ENCODE measurements at regions not wholly inside any gene's neighbourhood (a gene's known extent, or its start where the extent isn't known, plus 50 kb on each side); places are given as distances from the start of the nearest gene placed in this dataset.

GRCh38 chr1:115452600-115453329 lies 114.7 kb upstream of the NGF start:
- no peak for TF ChIP-seq CTCF (IDR thresholded peaks at IDR 0.05; ENCODE audit: unreplicated experiment)
- Mint-ChIP-seq H3K9me3 (ENCODE audit: low read depth) (no peaks in the 10 kb centered on the region), H3K36me3 (ENCODE audit: insufficient read depth) (no peaks in the 10 kb centered on the region)

GRCh38 chr1:115450501-115451040 lies 112.5 kb upstream of the NGF start:
- Mint-ChIP-seq H3K4me3 (ENCODE audit: low read depth) (no peak overlapping the region), H3K27me3 (peaks cover 3% of the 10 kb centered on the region), H3K4me1 (ENCODE audit: low read depth) (peaks cover 9% of the 10 kb centered on the region), H3K27ac (no peak overlapping the region), H3K9me3 (ENCODE audit: low read depth) (no peaks in the 10 kb centered on the region), H3K36me3 (ENCODE audit: insufficient read depth) (no peaks in the 10 kb centered on the region)
- no peak for DNase-seq (ENCODE audit: low spot score, unreplicated experiment)
- TF ChIP-seq CTCF (IDR thresholded peaks at IDR 0.05; ENCODE audit: unreplicated experiment), result no peak

More at GRCh38 chr1:115452600-115453329, 114.7 kb upstream of the NGF start:
- DNase-seq (ENCODE audit: low spot score, unreplicated experiment), result no peak
- no peak overlapping the region for H3K4me3 Mint-ChIP-seq (ENCODE audit: low read depth)
- H3K27me3 Mint-ChIP-seq, result peaks cover 3% of the 10 kb centered on the region
- H3K4me1 Mint-ChIP-seq (ENCODE audit: low read depth), result peaks cover 9% of the 10 kb centered on the region
- H3K27ac Mint-ChIP-seq, result no peak overlapping the region

DNA sequence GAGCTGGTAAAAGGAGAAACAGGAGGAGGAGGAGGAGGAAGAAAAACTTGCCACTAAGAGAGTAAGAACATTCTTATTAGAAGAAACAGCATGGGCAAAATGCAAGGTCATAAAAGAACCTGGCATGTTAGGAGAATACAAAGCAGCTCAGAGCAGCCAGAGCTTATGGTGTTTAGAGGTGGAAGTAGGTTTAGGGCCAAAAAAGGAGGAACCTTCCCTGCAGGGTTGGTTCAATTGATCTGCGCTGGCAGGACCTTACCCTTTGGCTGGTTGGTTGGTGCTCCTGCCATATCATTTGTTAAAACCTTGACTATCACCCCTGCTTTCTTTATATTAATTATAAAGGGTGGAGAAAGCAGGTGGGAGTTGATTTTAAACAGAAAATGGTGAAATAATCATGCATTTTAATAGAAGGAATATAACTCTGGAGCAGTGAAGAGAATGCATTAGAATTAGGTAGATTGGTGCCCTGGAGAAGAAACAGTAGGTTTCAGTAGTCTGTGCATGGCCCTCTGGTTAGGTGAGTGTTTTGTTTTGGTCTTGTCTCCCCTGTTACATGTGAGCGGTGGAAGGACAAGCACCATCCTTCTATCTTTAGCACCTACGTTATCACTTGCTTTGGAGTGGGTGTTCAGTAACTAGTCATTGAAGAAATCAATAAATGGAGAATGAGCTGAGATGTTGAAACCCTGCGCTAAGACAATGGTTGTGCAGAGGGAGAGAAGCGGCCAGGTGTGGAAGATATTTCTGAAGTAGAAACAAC lies 110.4 kb upstream of the NGF start:
- TF ChIP-seq CTCF (IDR thresholded peaks at IDR 0.05; ENCODE audit: unreplicated experiment), result no peak
- no peak overlapping the region for H3K27ac Mint-ChIP-seq

DNA sequence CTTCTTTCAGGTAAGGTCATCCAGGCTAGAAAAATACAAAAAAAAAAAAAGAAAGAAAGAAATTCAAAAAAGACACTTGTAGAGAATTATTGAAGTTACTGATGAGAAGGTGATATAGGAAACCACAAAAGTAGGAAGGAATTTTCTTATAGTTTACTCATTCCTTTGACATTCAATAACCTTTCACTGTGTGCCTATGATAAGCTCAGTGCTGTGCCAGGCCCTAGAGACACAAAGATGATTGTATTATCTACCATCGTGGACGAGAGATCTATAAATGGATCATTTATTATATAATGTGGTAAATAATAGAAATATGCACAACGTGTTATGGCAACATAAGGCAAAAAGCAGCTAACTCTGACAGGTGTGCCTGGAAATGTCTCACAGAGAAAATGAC lies 109.6 kb upstream of the NGF start:
- Mint-ChIP-seq H3K4me1 (ENCODE audit: low read depth) (peaks cover 9% of the 10 kb centered on the region), H3K36me3 (ENCODE audit: insufficient read depth) (no peaks in the 10 kb centered on the region), H3K27me3 (peaks cover 3% of the 10 kb centered on the region), H3K4me3 (ENCODE audit: low read depth) (no peak overlapping the region), H3K27ac (no peak overlapping the region), H3K9me3 (ENCODE audit: low read depth) (no peaks in the 10 kb centered on the region)
- no peak for TF ChIP-seq CTCF (IDR thresholded peaks at IDR 0.05; ENCODE audit: unreplicated experiment)
- no peak for DNase-seq (ENCODE audit: low spot score, unreplicated experiment)

More for the DNA sequence above, 110.4 kb upstream of the NGF start:
- no peak for DNase-seq (ENCODE audit: low spot score, unreplicated experiment)
- Mint-ChIP-seq H3K4me1 (ENCODE audit: low read depth) (peaks cover 9% of the 10 kb centered on the region), H3K27me3 (peaks cover 3% of the 10 kb centered on the region), H3K4me3 (ENCODE audit: low read depth) (no peak overlapping the region), H3K36me3 (ENCODE audit: insufficient read depth) (no peaks in the 10 kb centered on the region), H3K9me3 (ENCODE audit: low read depth) (no peaks in the 10 kb centered on the region)

GRCh38 chr1:115445090-115445489 lies 107.0 kb upstream of the NGF start:
- Mint-ChIP-seq H3K4me3 (ENCODE audit: low read depth) (no peak overlapping the region), H3K4me1 (ENCODE audit: low read depth) (peaks cover 9% of the 10 kb centered on the region), H3K27me3 (peaks cover 6% of the 10 kb centered on the region), H3K36me3 (ENCODE audit: insufficient read depth) (no peaks in the 10 kb centered on the region), H3K9me3 (ENCODE audit: low read depth) (no peaks in the 10 kb centered on the region), H3K27ac (no peak overlapping the region)
- no peak for TF ChIP-seq CTCF (IDR thresholded peaks at IDR 0.05; ENCODE audit: unreplicated experiment)
- DNase-seq (ENCODE audit: low spot score, unreplicated experiment), result no peak

Measured in progenitor cell of endocrine pancreas (in vitro differentiated cells).